Right lobe of liver (tissue), 6 donors: ENCODE measurements at regions not wholly inside any gene's neighbourhood (a gene's known extent, or its start where the extent isn't known, plus 50 kb on each side); places are given as distances from the start of the nearest gene placed in this dataset.

Experiments used
- ATAC-seq, 4 donors: fragments of 200-7000 bp; cut with Tn5 transposase; one replicate each; pipeline ENCODE4 v1.9.1; 2020; ENCODE audit warnings: mild to moderate bottlenecking in 4 of 4, moderate library complexity in 4 of 4
- DNase-seq, 3 donors: peaks; one replicate each; pipeline ENCODE4 v3.0.0-alpha.2; 2020
- H3K27ac ChIP-seq, 3 donors: fragments of 200-600 bp; one replicate each; pipeline ENCODE4 v1.8.0; 2022
- H3K27me3 ChIP-seq, 2 donors: fragments of 200-600 bp; one replicate each; pipeline ENCODE4 v1.8.0; 2022
- H3K36me3 ChIP-seq, 4 donors: fragments of 200-600 bp; sonication (generic) in 1 of 4; one replicate each; pipeline versions ENCODE4 v1.5.1 to v1.8.0; 2017 to 2022; ENCODE audit warnings: control low read depth in 1 of 4
- H3K4me1 ChIP-seq, 4 donors: fragments of 200-600 bp; sonication (generic) in 1 of 4; one replicate each; pipeline versions ENCODE4 v1.5.1 to v1.8.0; 2017 to 2022; ENCODE audit warnings: control low read depth in 1 of 4
- H3K4me3 ChIP-seq, 3 donors: fragments of 200-600 bp; one replicate each; pipeline ENCODE4 v1.8.0; 2022
- H3K9me3 ChIP-seq, 4 donors: fragments of 200-600 bp; sonication (generic) in 1 of 4; one replicate each; pipeline versions ENCODE4 v1.5.1 to v1.8.0; 2017 to 2022; ENCODE audit warnings: control low read depth in 1 of 4
- POLR2A ChIP-seq: fragments of 450-650 bp; IDR thresholded peaks from one replicate; pipeline ENCODE4 v1.6.1; 2017; ENCODE audit warnings: antibody characterized with exemption, mild to moderate bottlenecking
- WGBS: methylation state at CpG from one replicate; pipeline ENCODE4 v1.1.6; 2018; ENCODE audit warnings: low coverage, low lambda C conversion rate; ENCODE audit not compliant: insufficient coverage; ENCODE audit errors: missing lambda C conversion rate; 5-methylcytosine and 5-hydroxymethylcytosine counted together
- intact Hi-C, 2 donors: fragments of 100-400 bp; cut with DNase I; formaldehyde crosslinking; loops; one replicate each; pipeline versions ENCODE4 v1.11.2 to v1.14.1; 2022
- TF ChIP-seq, protein P1 (sequence below), 4 donors: fragments of 200-600 bp in 3 of 4; fragments of 450-650 bp in 1 of 4; IDR thresholded peaks; one replicate each; pipeline versions ENCODE4 v1.5.1 to v1.8.0; 2016 to 2022; ENCODE audit warnings: antibody characterized with exemption in 4 of 4, mild to moderate bottlenecking in 2 of 4
- donor health status: DM: no; HTN: yes; CAD: no.
- donor health status: DM: no; HTN: no; CAD: no.
- donor health status: DM: no; HTN: no; CAD: no.
- donor health status: DM: no; HTN: yes; CAD: no.
- donor health status: DM: no; HTN: yes; CAD: no.

DNA sequence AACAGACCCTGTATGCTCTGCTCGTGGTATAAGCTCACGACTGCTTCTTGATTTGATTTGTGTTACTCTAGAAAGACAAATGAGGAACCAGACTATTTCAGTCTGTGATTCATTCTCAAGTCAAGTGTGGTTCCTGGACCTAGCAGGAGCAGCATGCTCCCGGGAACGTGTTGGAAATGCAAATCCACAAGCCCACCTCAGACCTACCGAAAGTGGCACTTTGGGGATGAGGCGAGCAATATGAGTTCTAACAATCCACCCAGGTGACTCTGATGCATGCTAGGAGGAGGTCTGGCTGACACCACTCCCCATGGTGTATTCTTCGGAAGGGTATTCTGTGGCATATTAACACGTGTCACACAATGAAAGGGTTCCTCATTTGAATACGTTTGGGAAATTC is 59.5 kb upstream of the TMX1 start:
- WGBS, result 56% methylated on average over 8 of the region's 9 CpGs

DNA sequence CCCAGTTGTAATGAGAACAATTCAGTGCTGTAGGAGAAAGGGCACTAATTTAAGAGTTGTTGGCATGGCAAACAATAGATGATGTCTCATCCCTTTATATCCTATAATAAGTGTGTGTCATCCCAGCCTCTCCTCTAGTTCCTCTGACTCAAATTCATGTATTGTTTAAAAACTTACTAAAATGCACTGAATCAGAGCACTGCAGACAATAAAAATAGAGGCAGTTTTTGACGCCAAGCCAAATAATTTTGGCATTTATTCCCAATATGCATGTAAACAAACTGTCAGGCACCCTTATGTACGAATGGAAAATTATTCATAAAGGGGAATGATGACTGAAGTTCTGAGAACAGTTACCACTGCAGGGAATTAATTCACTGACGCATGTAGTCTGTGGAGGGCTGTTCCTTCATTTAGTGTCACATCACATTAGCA is 57.9 kb upstream of the TMX1 start:
- no peaks in the 10 kb centered on the region for H3K9me3 ChIP-seq
- no peak overlapping the region for H3K27ac ChIP-seq
- no peak for ATAC-seq
- no peaks in the 10 kb centered on the region for H3K36me3 ChIP-seq
- 37% methylated on average over 3 of the region's 3 CpGs for WGBS
- no peak for DNase-seq
- no peaks in the 10 kb centered on the region for H3K4me1 ChIP-seq
- TF ChIP-seq, protein P1, sequence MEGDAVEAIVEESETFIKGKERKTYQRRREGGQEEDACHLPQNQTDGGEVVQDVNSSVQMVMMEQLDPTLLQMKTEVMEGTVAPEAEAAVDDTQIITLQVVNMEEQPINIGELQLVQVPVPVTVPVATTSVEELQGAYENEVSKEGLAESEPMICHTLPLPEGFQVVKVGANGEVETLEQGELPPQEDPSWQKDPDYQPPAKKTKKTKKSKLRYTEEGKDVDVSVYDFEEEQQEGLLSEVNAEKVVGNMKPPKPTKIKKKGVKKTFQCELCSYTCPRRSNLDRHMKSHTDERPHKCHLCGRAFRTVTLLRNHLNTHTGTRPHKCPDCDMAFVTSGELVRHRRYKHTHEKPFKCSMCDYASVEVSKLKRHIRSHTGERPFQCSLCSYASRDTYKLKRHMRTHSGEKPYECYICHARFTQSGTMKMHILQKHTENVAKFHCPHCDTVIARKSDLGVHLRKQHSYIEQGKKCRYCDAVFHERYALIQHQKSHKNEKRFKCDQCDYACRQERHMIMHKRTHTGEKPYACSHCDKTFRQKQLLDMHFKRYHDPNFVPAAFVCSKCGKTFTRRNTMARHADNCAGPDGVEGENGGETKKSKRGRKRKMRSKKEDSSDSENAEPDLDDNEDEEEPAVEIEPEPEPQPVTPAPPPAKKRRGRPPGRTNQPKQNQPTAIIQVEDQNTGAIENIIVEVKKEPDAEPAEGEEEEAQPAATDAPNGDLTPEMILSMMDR (IDR thresholded peaks at IDR 0.05), result no peak
- no peak overlapping the region for H3K4me3 ChIP-seq
- no peaks in the 10 kb centered on the region for H3K27me3 ChIP-seq
- intact Hi-C loops, result no loop called here

More for the DNA sequence above, 59.5 kb upstream of the TMX1 start:
- H3K4me1 ChIP-seq, result no peaks in the 10 kb centered on the region
- intact Hi-C loops, result no loop called here
- H3K27ac ChIP-seq, result no peak overlapping the region
- ATAC-seq (no peak), DNase-seq (no peak)
- TF ChIP-seq POLR2A, result no peak
- TF ChIP-seq, protein P1 (IDR thresholded peaks at IDR 0.05), result no peak
- H3K9me3 ChIP-seq, result no peaks in the 10 kb centered on the region
- H3K4me3 ChIP-seq, result no peak overlapping the region
- no peaks in the 10 kb centered on the region for H3K27me3 ChIP-seq
- no peaks in the 10 kb centered on the region for H3K36me3 ChIP-seq

DNA sequence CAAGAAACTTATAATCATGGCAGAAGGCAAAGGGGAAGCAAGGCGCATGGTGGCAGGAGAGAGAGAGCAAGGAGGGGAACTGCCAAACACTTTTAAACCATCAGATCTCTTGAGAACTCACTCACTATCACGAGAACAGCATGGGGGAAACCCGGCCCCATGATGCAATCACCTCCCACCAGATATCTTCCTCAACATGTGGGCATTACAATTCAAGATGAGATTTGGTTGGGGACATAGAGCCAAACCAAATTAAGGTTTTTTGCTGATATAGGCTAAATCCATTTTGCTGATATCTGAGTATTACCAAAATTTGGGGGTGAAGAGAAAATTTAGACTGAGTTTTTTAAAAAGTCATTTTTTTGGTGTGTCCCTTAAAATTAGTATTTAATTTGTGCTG is 54.9 kb upstream of the TMX1 start:
- intact Hi-C loops, result no loop called here
- DNase-seq, result no peak
- ATAC-seq, result no peak
- Histone ChIP-seq H3K27ac (no peak overlapping the region), H3K4me3 (no peak overlapping the region), H3K9me3 (no peaks in the 10 kb centered on the region), H3K4me1 (no peaks in the 10 kb centered on the region), H3K27me3 (no peaks in the 10 kb centered on the region), H3K36me3 (no peaks in the 10 kb centered on the region)
- WGBS, result 64% methylated on average over 3 of the region's 3 CpGs
- no peak for TF ChIP-seq POLR2A
- TF ChIP-seq, protein P1 (IDR thresholded peaks at IDR 0.05), result no peak

DNA sequence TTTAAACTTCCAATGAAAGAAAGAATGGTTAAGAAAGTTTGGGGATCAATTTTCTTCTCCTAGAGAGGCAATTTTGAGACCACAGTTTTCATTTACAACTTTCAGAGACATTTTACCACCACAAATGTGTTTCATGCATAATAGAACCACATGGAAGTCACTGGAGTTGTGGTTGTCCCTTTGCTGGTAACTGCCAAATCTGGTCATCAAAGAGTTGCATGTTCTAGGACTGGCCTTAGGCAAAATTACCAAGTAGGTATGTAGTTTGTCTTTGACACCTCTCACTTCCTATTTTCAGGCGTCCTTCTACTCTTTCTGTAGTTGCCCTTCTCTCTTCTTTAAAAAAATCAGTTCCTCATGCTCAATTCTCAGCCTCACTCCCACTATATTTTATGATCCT is 54.3 kb upstream of the TMX1 start:
- Histone ChIP-seq H3K27me3 (no peaks in the 10 kb centered on the region), H3K4me1 (no peaks in the 10 kb centered on the region), H3K36me3 (no peaks in the 10 kb centered on the region), H3K4me3 (no peak overlapping the region), H3K27ac (no peak overlapping the region), H3K9me3 (no peaks in the 10 kb centered on the region)
- no peak for DNase-seq
- ATAC-seq, result no peak
- no peak for TF ChIP-seq POLR2A
- WGBS, result 33% methylated on average over 1 of the region's 1 CpG
- intact Hi-C loops, result no loop called here

DNA sequence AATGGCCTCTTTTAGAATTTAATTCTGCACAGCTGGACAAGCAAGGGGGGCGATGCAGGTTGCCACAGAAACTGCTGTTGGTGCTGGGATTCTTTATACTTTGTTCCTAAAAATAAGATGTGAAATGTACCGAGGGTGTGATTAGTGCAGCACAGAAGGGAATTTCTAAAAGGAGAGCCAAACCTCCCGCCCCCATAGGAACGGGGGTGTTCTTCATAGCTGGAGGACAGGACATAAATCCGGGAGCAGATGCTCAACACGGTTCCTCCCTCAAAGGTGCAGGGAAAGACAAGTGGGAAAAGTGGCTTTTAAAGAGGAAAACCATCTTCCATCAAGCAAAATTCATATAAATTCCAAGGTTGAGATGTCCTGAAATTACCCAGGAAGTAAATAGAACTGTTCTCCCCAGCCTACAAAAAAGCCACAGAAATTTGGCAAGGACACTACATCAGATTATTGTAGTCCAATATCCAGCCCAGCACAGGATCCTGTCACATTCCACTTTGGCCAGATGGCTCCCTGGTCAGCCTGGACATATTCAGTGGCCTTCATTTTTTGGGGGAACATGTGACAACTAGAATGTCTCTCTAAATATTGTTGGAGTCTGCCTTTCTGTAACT is 51.4 kb upstream of the TMX1 start:
- WGBS, result 85% methylated on average over 6 of the region's 6 CpGs
- H3K4me3 ChIP-seq, result no peak overlapping the region
- DNase-seq (no peak), ATAC-seq (no peak)
- H3K4me1 ChIP-seq, result no peaks in the 10 kb centered on the region
- no peaks in the 10 kb centered on the region for H3K27me3 ChIP-seq
- no peaks in the 10 kb centered on the region for H3K9me3 ChIP-seq
- no peaks in the 10 kb centered on the region for H3K36me3 ChIP-seq
- no peak overlapping the region for H3K27ac ChIP-seq
- TF ChIP-seq POLR2A, result no peak
- TF ChIP-seq, protein P1 (IDR thresholded peaks at IDR 0.05), result no peak
- intact Hi-C loops, result no loop called here
